ENCODE measurements at regions not wholly inside any gene's neighbourhood (a gene's known extent, or its start where the extent isn't known, plus 50 kb on each side); places are given as distances from the start of the nearest gene placed in this dataset.

DNA sequence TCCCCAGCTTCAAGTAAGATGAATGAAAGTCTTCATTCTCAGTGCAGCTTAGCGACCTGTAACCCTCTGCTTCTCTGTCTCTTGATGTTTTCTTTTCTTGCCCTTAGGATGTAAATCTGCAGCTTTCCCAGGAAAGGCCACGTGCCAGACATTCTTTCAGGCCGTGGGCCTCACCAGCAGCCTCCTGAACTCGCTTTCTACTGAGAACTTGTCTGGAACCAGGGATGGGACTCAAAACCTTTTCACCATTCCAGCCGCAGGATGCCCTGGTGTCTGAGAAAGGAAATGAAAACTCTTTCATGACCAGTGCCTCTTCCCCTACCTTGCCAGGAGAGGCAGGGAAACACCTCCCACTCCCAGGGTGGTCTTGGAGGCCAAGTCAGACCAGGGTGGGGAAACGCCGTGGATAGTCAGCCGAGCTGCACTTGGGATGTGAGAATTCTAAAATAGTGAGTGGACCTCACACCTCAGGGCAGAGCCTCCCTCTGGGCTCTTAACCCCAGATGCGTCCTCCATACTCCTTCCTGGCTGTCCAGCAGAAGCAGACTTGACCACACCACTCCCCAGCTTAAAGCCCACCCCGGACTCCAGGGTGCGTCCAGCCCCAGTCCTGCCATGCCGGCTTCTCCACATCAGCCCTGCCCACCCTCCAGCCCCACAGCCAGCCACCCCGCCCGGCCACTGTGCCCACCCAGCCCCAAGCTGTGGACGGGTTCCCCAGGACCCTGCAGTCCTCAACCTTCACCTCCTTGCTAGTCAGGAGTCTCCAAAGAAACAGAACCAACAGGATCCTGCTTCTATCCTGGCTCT, 115.5 kb downstream of the TWIST2 start:
- H2AFZ ChIP-seq (ENCODE audit: low read depth, low read length, severe bottlenecking): no peak overlapping the region

DNA sequence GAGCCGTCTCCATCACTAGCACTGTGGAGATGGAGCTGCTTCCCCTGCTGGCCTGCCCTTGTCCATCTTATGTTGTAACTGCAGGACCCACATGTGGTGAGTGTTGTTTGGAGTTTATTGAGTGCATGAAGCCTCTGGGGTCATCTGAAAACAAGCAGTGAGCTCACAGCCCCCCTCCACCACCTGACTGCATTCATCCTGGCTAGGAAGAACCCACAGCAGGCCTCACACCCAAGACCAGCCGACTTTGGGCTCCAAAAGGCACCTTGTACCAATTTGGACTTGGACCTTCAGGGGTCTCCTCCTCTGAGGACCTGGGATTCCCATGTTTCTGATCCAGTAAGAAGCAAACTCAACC, 116.1 kb downstream of the TWIST2 start:
- H3K9ac ChIP-seq (ENCODE audit: low read length): no peak overlapping the region
- no peak for TF ChIP-seq EZH2phosphoT487 (conservative IDR thresholded peaks at IDR 0.05; ENCODE audit: low read length)
- TF ChIP-seq, protein P1, sequence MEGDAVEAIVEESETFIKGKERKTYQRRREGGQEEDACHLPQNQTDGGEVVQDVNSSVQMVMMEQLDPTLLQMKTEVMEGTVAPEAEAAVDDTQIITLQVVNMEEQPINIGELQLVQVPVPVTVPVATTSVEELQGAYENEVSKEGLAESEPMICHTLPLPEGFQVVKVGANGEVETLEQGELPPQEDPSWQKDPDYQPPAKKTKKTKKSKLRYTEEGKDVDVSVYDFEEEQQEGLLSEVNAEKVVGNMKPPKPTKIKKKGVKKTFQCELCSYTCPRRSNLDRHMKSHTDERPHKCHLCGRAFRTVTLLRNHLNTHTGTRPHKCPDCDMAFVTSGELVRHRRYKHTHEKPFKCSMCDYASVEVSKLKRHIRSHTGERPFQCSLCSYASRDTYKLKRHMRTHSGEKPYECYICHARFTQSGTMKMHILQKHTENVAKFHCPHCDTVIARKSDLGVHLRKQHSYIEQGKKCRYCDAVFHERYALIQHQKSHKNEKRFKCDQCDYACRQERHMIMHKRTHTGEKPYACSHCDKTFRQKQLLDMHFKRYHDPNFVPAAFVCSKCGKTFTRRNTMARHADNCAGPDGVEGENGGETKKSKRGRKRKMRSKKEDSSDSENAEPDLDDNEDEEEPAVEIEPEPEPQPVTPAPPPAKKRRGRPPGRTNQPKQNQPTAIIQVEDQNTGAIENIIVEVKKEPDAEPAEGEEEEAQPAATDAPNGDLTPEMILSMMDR (IDR thresholded peaks at IDR 0.05; ENCODE audit: insufficient read depth, low read length, poor library complexity, severe bottlenecking): no peak
- H3K9me3 ChIP-seq (ENCODE audit: insufficient read depth, low read length): no peaks in the 10 kb centered on the region
- no peak overlapping the region for H3K4me2 ChIP-seq (ENCODE audit: low read depth, low read length, poor library complexity, severe bottlenecking)
- no peaks in the 10 kb centered on the region for H3K79me2 ChIP-seq (ENCODE audit: insufficient read depth, low read length)
- no peak overlapping the region for H2AFZ ChIP-seq (ENCODE audit: low read depth, low read length, severe bottlenecking)
- H3K36me3 ChIP-seq (ENCODE audit: low read length): no peaks in the 10 kb centered on the region
- no peaks in the 10 kb centered on the region for H3K27me3 ChIP-seq (ENCODE audit: low read length)
- no peaks in the 10 kb centered on the region for H4K20me1 ChIP-seq (ENCODE audit: low read depth, low read length)
- H3K4me3 ChIP-seq (ENCODE audit: insufficient read depth, low read length, poor library complexity, severe bottlenecking): no peak overlapping the region
- no peaks in the 10 kb centered on the region for H3F3A ChIP-seq (ENCODE audit: insufficient read depth)
- no peaks in the 10 kb centered on the region for H3K9me2 ChIP-seq (replicated peaks; ENCODE audit: insufficient read depth, low read length)
- no peak overlapping the region for H3K27ac ChIP-seq (ENCODE audit: low read depth, low read length)

More for the DNA sequence above, 115.5 kb downstream of the TWIST2 start:
- H3F3A ChIP-seq (ENCODE audit: insufficient read depth): no peaks in the 10 kb centered on the region
- no peaks in the 10 kb centered on the region for H3K27me3 ChIP-seq (ENCODE audit: low read length)
- H3K4me3 ChIP-seq (ENCODE audit: insufficient read depth, low read length, poor library complexity, severe bottlenecking): no peak overlapping the region
- no peaks in the 10 kb centered on the region for H3K36me3 ChIP-seq (ENCODE audit: low read length)
- no peak overlapping the region for H3K27ac ChIP-seq (ENCODE audit: low read depth, low read length)
- TF ChIP-seq EZH2phosphoT487 (conservative IDR thresholded peaks at IDR 0.05; ENCODE audit: low read length): no peak
- TF ChIP-seq, protein P1 (IDR thresholded peaks at IDR 0.05; ENCODE audit: insufficient read depth, low read length, poor library complexity, severe bottlenecking): no peak
- H4K20me1 ChIP-seq (ENCODE audit: low read depth, low read length): no peaks in the 10 kb centered on the region
- no peak overlapping the region for H3K9ac ChIP-seq (ENCODE audit: low read length)
- H3K9me2 ChIP-seq (replicated peaks; ENCODE audit: insufficient read depth, low read length): no peaks in the 10 kb centered on the region
- H3K9me3 ChIP-seq (ENCODE audit: insufficient read depth, low read length): no peaks in the 10 kb centered on the region
- H3K4me2 ChIP-seq (ENCODE audit: low read depth, low read length, poor library complexity, severe bottlenecking): no peak overlapping the region
- no peaks in the 10 kb centered on the region for H3K79me2 ChIP-seq (ENCODE audit: insufficient read depth, low read length)

DNA sequence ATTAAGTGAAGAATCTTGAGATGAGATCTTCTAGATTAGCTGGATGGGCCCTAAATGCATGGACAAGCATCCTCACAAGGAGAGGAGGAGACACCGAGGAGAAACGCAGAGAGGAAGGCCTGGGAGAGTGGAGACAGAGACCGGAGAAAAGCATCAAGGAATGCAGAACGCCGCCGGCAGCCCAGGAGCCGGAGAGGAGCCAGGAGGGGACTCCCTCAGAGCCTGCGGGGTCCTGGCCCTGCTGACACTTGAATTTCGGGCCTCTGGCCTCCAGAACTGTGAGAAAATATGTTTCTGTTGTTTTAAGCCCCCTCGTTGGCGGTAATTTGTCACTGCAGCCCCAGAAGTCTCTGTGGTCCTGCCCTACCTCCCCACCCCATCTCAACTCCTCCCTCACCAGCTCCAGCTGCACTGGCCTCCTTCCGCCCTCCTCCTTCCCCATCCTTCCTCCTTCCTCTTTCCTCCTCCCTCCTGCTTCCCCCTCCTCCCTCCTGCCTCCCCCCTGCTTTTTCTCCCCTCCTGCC, 116.7 kb downstream of the TWIST2 start:
- no peaks in the 10 kb centered on the region for H3K27me3 ChIP-seq (ENCODE audit: low read length)
- TF ChIP-seq EZH2phosphoT487 (conservative IDR thresholded peaks at IDR 0.05; ENCODE audit: low read length): no peak
- TF ChIP-seq, protein P1 (IDR thresholded peaks at IDR 0.05; ENCODE audit: insufficient read depth, low read length, poor library complexity, severe bottlenecking): no peak

More for the DNA sequence above, 116.7 kb downstream of the TWIST2 start:
- H3K27ac ChIP-seq (ENCODE audit: low read depth, low read length): no peak overlapping the region
- H3K4me3 ChIP-seq (ENCODE audit: insufficient read depth, low read length, poor library complexity, severe bottlenecking): no peak overlapping the region
- no peaks in the 10 kb centered on the region for H3K9me2 ChIP-seq (replicated peaks; ENCODE audit: insufficient read depth, low read length)
- no peaks in the 10 kb centered on the region for H4K20me1 ChIP-seq (ENCODE audit: low read depth, low read length)
- no peaks in the 10 kb centered on the region for H3K9me3 ChIP-seq (ENCODE audit: insufficient read depth, low read length)
- H3K4me2 ChIP-seq (ENCODE audit: low read depth, low read length, poor library complexity, severe bottlenecking): no peak overlapping the region
- no peak overlapping the region for H2AFZ ChIP-seq (ENCODE audit: low read depth, low read length, severe bottlenecking)
- H3F3A ChIP-seq (ENCODE audit: insufficient read depth): no peaks in the 10 kb centered on the region
- no peaks in the 10 kb centered on the region for H3K79me2 ChIP-seq (ENCODE audit: insufficient read depth, low read length)
- H3K9ac ChIP-seq (ENCODE audit: low read length): no peak overlapping the region
- H3K36me3 ChIP-seq (ENCODE audit: low read length): no peaks in the 10 kb centered on the region

All from SU-DHL-6 (cell line).